GM06990 (cell line): ENCODE measurements at regions not wholly inside any gene's neighbourhood (a gene's known extent, or its start where the extent isn't known, plus 50 kb on each side); places are given as distances from the start of the nearest gene placed in this dataset.

ENCODE experiments used
- DNase-seq: peaks from one replicate; pipeline ENCODE4 v3.0.0-alpha.2; 2011; ENCODE audit not compliant: insufficient read length; ENCODE audit errors: extremely low read depth
- H3K27me3 ChIP-seq: replicated peaks from 2 replicates; pipeline ENCODE4 v1.6.0; 2011; ENCODE audit warnings: low read length; ENCODE audit not compliant: control insufficient read depth, insufficient read depth
- H3K36me3 ChIP-seq: 2 replicates; pipeline ENCODE4 v1.5.1; 2011; ENCODE audit warnings: low read length; ENCODE audit not compliant: control insufficient read depth, insufficient read depth
- H3K4me3 ChIP-seq: replicated peaks from 2 replicates; pipeline ENCODE4 v1.5.1; 2011; ENCODE audit warnings: low read depth, mild to moderate bottlenecking, control low read depth, low read length
- TF ChIP-seq, protein P1 (sequence below): IDR thresholded peaks from 2 replicates; pipeline ENCODE4 v1.5.1; 2011; ENCODE audit warnings: low read length, control low read depth, mild to moderate bottlenecking, inconsistent platforms; ENCODE audit not compliant: insufficient read depth, poor library complexity, severe bottlenecking

DNA sequence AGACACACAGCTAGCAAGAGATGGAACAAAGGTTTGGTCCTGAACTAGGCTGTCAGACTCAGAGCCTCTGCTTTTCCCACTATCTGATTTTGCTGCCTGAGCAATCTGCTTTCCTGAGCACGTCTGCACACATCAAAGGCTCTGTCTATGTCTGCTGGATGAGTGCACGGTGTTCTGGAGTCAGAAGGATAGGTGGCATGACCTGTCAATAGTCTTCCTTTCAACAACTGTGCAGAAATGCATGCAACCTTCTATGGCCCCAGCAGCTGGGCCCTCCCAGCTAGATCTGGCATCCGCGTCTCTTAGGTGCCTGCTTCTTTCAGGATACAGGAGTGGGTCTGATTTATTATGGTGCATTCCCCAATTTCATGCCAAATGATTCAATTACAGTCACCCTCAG is 138.3 kb downstream of the UTP18 start:
- DNase-seq, result no peak
- TF ChIP-seq, protein P1, sequence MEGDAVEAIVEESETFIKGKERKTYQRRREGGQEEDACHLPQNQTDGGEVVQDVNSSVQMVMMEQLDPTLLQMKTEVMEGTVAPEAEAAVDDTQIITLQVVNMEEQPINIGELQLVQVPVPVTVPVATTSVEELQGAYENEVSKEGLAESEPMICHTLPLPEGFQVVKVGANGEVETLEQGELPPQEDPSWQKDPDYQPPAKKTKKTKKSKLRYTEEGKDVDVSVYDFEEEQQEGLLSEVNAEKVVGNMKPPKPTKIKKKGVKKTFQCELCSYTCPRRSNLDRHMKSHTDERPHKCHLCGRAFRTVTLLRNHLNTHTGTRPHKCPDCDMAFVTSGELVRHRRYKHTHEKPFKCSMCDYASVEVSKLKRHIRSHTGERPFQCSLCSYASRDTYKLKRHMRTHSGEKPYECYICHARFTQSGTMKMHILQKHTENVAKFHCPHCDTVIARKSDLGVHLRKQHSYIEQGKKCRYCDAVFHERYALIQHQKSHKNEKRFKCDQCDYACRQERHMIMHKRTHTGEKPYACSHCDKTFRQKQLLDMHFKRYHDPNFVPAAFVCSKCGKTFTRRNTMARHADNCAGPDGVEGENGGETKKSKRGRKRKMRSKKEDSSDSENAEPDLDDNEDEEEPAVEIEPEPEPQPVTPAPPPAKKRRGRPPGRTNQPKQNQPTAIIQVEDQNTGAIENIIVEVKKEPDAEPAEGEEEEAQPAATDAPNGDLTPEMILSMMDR, result no peak
- H3K36me3 ChIP-seq, result no peaks in the 10 kb centered on the region
- no peak overlapping the region for H3K4me3 ChIP-seq
- peaks cover 3% of the 10 kb centered on the region for H3K27me3 ChIP-seq

DNA sequence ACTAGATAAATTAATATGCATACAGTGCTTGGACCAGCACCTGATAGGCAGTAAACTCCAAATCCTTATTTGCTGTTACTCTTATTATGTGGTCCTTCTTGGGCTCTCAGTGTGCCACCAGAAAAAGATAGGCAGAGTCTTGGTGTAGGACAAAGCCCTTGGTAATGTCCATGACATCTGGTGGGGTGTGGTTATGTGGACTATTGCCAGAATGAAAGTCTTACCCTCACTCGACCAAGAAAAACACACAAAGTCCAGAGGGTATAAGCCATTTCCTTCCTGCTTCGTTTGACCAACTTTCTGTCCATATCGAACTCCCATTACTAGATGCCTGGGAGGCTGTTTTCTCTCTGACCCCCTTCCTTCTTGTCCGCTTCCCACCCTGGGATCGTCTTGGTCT is 140.9 kb downstream of the UTP18 start:
- Histone ChIP-seq H3K27me3 (peaks cover 3% of the 10 kb centered on the region), H3K36me3 (no peaks in the 10 kb centered on the region), H3K4me3 (no peak overlapping the region)
- no peak for DNase-seq
- TF ChIP-seq, protein P1, result no peak

DNA sequence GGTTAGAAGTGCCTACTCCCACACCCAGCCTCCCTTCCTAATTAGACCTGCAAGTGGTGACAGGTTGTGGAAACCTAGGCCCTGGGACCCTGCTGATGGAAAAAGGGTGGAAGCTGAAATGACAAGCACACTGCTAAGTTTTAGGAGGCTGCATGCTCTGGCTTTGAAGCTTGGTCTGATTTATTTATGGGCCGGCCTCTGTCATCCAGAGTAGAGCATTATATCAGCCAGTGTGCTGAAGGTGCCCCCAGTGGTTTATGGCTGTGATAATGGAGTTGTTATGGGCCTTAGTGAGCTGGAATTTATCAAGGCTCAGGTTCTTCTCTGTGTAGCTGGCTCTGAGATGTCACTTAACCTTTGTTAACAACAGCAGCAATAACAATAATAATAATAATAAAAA is 142.6 kb downstream of the UTP18 start:
- DNase-seq, result no peak
- TF ChIP-seq, protein P1, result no peak

DNA sequence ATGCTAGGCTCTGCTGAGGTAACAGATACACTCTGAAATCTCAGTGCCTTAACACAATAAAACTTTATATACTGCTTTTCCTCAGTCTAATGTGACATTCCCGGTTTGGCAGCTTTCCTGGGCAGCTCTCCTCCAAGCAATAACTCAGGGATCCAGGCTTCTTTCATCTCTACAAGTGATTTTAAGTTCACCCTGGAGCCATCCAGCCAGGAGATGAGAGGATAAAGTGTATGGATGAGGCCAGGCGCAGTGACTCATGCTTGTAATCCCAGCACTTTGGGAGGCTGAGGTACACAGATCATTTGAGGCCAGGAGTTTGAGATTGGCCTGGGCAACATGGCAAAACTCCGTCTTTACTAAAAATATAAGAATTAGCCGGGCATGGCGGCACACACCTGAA is 147.2 kb downstream of the UTP18 start:
- TF ChIP-seq, protein P1, result no peak
- no peaks in the 10 kb centered on the region; the same call in 1 of the 2 replicates for H3K27me3 ChIP-seq
- H3K36me3 ChIP-seq, result no peaks in the 10 kb centered on the region
- no peak for DNase-seq
- no peak overlapping the region for H3K4me3 ChIP-seq

More for the DNA sequence above, 142.6 kb downstream of the UTP18 start:
- Histone ChIP-seq H3K27me3 (peaks cover 3% of the 10 kb centered on the region), H3K4me3 (no peak overlapping the region), H3K36me3 (no peaks in the 10 kb centered on the region)

DNA sequence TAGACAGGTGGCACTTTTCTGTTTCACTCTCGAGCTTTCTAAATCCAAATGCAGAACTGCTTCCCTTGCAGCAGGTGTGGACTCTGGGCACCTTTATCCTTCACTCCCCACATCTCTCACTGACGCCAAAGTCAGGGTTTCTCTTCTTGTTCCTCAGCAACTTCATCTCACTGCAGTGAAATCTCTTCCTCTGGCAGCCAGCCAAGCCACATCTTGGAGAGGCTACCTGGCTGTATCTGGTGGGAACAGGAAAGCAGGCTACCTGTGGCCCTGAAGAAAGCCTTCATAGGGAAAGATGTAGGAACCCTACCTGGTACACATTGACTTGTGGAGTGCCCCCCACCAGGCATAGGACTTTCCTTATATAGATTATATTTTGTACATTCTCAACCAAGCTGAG is 159.1 kb downstream of the UTP18 start:
- H3K27me3 ChIP-seq, result no peaks in the 10 kb centered on the region; the same call in 1 of the 2 replicates
- H3K4me3 ChIP-seq, result no peak overlapping the region
- TF ChIP-seq, protein P1, result no peak
- DNase-seq, result no peak
- no peaks in the 10 kb centered on the region for H3K36me3 ChIP-seq

DNA sequence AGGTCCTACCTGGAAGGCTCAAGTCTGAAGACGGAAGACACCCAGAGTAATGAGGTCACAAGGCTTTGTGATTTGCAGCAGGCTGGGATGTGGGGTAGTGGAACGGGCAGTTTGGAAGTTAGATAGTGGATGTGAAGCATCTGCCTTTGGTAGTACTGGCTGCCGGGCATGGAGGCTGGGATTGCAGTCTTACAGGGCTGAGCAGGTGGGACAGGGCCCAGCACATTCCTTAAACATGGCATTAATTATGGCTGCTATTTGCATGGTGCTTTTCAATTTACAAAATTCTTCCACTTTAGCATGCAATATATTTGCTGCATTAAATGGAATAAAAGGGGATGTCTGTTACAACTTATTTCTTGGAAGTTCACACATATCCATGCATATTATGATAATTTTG is 161.2 kb downstream of the UTP18 start:
- Histone ChIP-seq H3K36me3 (no peaks in the 10 kb centered on the region), H3K4me3 (no peak overlapping the region), H3K27me3 (no peaks in the 10 kb centered on the region; the same call in 1 of the 2 replicates)
- no peak for DNase-seq
- TF ChIP-seq, protein P1, result no peak
